H1 (cell line): ENCODE measurements at regions not wholly inside any gene's neighbourhood (a gene's known extent, or its start where the extent isn't known, plus 50 kb on each side); places are given as distances from the start of the nearest gene placed in this dataset.

Experiments used
- TEAD4 ChIP-seq: IDR thresholded peaks from 2 replicates; pipeline ENCODE4 v1.6.1; 2012; ENCODE audit warnings: low read depth, low read length, inconsistent platforms, mixed read lengths
- TF ChIP-seq, protein P1 (sequence below), 3 experiments: IDR thresholded peaks; 1 replicate in 2 of 3; 2 replicates in 1 of 3; pipeline versions ENCODE4 v1.5.1 to v1.6.1; 2011; ENCODE audit warnings: low read length in 3 of 3, mild to moderate bottlenecking in 3 of 3, inconsistent platforms in 2 of 3, low read depth in 1 of 3, moderate library complexity in 1 of 3; ENCODE audit not compliant: insufficient read depth in 1 of 3; ENCODE audit errors: control extremely low read depth in 1 of 3

DNA sequence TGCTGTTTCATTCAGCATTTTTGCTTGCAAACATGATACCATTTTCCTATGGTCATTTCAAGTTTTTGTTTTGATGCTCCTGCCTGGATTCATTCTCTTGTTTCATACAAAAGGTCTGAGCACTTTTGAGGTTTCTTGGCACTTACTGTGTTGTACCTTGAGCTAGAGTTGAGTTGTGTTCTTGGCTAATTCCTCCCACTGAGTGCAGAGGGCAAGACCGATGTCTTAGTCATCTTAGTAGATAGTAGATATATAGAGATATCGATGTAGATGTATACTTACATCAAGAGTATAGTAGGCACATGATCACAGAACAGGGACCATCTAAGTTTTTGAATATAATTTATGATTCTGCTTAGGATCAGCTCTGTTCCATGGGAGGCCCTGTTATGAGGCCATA is 366.6 kb downstream of the OSTF1 start (continued):
- TF ChIP-seq, protein P1, sequence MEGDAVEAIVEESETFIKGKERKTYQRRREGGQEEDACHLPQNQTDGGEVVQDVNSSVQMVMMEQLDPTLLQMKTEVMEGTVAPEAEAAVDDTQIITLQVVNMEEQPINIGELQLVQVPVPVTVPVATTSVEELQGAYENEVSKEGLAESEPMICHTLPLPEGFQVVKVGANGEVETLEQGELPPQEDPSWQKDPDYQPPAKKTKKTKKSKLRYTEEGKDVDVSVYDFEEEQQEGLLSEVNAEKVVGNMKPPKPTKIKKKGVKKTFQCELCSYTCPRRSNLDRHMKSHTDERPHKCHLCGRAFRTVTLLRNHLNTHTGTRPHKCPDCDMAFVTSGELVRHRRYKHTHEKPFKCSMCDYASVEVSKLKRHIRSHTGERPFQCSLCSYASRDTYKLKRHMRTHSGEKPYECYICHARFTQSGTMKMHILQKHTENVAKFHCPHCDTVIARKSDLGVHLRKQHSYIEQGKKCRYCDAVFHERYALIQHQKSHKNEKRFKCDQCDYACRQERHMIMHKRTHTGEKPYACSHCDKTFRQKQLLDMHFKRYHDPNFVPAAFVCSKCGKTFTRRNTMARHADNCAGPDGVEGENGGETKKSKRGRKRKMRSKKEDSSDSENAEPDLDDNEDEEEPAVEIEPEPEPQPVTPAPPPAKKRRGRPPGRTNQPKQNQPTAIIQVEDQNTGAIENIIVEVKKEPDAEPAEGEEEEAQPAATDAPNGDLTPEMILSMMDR (IDR thresholded peaks at IDR 0.05; ENCODE audit: control extremely low read depth in 1 of 3, insufficient read depth in 1 of 3, low read depth in 1 of 3, low read length in 3 of 3): no peak
- TF ChIP-seq TEAD4: no peak
- TF ChIP-seq, all 59 proteins: peak for 0
